ENCODE measurements at regions not wholly inside any gene's neighbourhood (a gene's known extent, or its start where the extent isn't known, plus 50 kb on each side); places are given as distances from the start of the nearest gene placed in this dataset.
"Not testable (repeated sequence)": the region's sequence is repeated elsewhere in the genome, so short reads cannot be mapped to it uniquely, and the experiment has no call there.

GRCh38 chr14:103228076-103228806, 105.0 kb downstream of the TNFAIP2 start:
- FAIRE-seq (no peak), DNase-seq (ENCODE audit: insufficient read length, low spot score) (no peak)
- TF ChIP-seq POLR2AphosphoS5 (IDR thresholded peaks at IDR 0.05; ENCODE audit: low read depth, low read length) (no peak), PAX5 (IDR thresholded peaks at IDR 0.05; ENCODE audit: insufficient read depth, low read length, severe bottlenecking) (no peak), SPI1 (IDR thresholded peaks at IDR 0.05; ENCODE audit: low read depth, low read length) (no peak), TAF1 (IDR thresholded peaks at IDR 0.05; ENCODE audit: low read depth, low read length) (no peak), POU2F2 (IDR thresholded peaks at IDR 0.05; ENCODE audit: low read depth, low read length) (no peak), POLR2A (IDR thresholded peaks at IDR 0.05; ENCODE audit: low read depth, low read length) (no peak)

GRCh38 chr14:103228866-103229265, 105.2 kb upstream of the EIF5 start:
- DNase-seq (ENCODE audit: insufficient read length, low spot score) (no peak), FAIRE-seq (no peak)
- TF ChIP-seq TAF1 (IDR thresholded peaks at IDR 0.05; ENCODE audit: low read depth, low read length) (no peak), SPI1 (IDR thresholded peaks at IDR 0.05; ENCODE audit: low read depth, low read length) (no peak), POLR2AphosphoS5 (IDR thresholded peaks at IDR 0.05; ENCODE audit: low read depth, low read length) (no peak), PAX5 (IDR thresholded peaks at IDR 0.05; ENCODE audit: insufficient read depth, low read length, severe bottlenecking) (no peak), POLR2A (IDR thresholded peaks at IDR 0.05; ENCODE audit: low read depth, low read length) (no peak), POU2F2 (IDR thresholded peaks at IDR 0.05; ENCODE audit: low read depth, low read length) (no peak)

- TF ChIP-seq POLR2A (IDR thresholded peaks at IDR 0.05; ENCODE audit: low read depth, low read length) (no peak), PAX5 (IDR thresholded peaks at IDR 0.05; ENCODE audit: insufficient read depth, low read length, severe bottlenecking) (no peak)
- no peak for DNase-seq (ENCODE audit: insufficient read length, low spot score)
Measured at GRCh38 chr14:103230021-103230420, 104.0 kb upstream of the EIF5 start.

DNA sequence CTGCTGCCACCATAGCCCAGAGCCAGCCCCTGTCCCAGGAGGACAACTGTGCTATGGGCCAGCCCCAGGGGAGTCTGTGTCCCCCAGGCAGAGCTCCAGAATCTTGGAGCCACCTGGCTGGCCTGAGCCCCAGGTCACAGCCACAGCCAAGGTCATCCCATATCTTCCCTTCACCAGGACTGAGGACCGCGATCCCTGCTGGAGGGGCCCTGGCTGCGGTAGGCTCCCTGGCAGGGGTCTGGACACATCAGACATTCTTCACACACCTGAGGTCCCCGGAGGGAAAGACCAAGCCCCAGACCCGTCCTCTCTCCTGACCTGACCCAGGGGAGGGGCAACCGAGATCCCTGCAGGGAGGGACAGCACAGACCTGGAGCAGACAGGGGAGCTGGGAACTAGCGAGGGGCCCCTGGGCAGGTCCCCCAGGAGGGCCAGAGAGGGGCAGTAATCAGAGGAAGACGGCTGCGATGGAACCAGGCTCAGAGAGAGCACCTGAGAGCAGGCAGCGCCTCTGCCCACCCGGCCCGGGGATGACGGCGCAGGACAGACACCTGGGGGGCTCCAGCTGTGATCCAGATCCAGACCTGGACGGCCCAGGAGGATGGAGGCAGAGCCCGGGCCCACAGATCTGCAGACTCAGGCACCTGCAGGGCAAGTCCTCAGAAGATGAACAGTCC, 103.2 kb upstream of the EIF5 start:
- DNase-seq (ENCODE audit: insufficient read length, low spot score): no peak
- FAIRE-seq: no peak
- no peak for TF ChIP-seq SPI1 (IDR thresholded peaks at IDR 0.05; ENCODE audit: low read depth, low read length)
- no peak for TF ChIP-seq TAF1 (IDR thresholded peaks at IDR 0.05; ENCODE audit: low read depth, low read length)
- no peak for TF ChIP-seq POU2F2 (IDR thresholded peaks at IDR 0.05; ENCODE audit: low read depth, low read length)
- no peak for TF ChIP-seq PAX5 (IDR thresholded peaks at IDR 0.05; ENCODE audit: insufficient read depth, low read length, severe bottlenecking)
- TF ChIP-seq POLR2AphosphoS5 (IDR thresholded peaks at IDR 0.05; ENCODE audit: low read depth, low read length): no peak
- TF ChIP-seq POLR2A (IDR thresholded peaks at IDR 0.05; ENCODE audit: low read depth, low read length): no peak

More at GRCh38 chr14:103230021-103230420, 104.0 kb upstream of the EIF5 start:
- no peak for FAIRE-seq

DNA sequence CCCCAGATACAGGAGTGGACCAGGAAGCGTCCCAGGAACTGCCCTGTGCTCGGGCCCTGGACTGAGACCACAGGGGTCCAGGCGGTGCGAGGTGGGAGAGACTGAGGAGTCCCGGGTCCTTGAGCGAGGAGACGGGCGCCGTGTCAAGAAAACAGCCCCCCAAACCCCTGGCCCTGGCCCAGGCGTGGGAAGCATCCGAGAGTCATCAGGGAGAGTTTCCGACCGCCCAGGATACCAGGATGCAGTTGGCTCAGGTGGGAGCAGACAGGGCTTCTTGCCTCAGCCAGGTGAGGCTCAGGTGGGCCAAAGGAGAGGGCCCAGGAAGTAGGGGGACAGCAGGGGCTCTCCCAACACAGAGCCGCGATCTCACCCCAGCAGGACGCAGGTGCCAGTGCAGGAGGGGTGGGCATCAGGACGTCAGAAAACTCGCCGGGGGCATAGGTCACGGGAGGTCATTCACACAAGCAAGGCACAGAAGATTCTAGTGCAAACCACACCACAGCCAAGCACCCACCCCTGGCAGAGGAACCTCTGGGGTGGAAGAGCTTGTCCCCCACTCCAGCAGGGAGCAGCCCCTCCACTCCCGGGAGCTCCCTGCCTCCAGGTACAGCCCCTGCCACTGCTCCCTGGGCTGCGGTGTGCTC, 102.5 kb upstream of the EIF5 start:
- no peak for DNase-seq (ENCODE audit: insufficient read length, low spot score)
- no peak for FAIRE-seq
- TF ChIP-seq POLR2AphosphoS5 (IDR thresholded peaks at IDR 0.05; ENCODE audit: low read depth, low read length) (no peak), POLR2A (IDR thresholded peaks at IDR 0.05; ENCODE audit: low read depth, low read length) (no peak), PAX5 (IDR thresholded peaks at IDR 0.05; ENCODE audit: insufficient read depth, low read length, severe bottlenecking) (no peak), POU2F2 (IDR thresholded peaks at IDR 0.05; ENCODE audit: low read depth, low read length) (no peak), SPI1 (IDR thresholded peaks at IDR 0.05; ENCODE audit: low read depth, low read length) (no peak), TAF1 (IDR thresholded peaks at IDR 0.05; ENCODE audit: low read depth, low read length) (no peak)

- TF ChIP-seq PAX5 (IDR thresholded peaks at IDR 0.05; ENCODE audit: insufficient read depth, low read length, severe bottlenecking): no peak
- TF ChIP-seq TAF1 (IDR thresholded peaks at IDR 0.05; ENCODE audit: low read depth, low read length): no peak
- TF ChIP-seq POLR2A (IDR thresholded peaks at IDR 0.05; ENCODE audit: low read depth, low read length): no peak
- FAIRE-seq (no peak), DNase-seq (ENCODE audit: insufficient read length, low spot score) (no peak)
Measured at GRCh38 chr14:103232031-103232808, 101.8 kb upstream of the EIF5 start.

GRCh38 chr14:103232831-103233319, 101.2 kb upstream of the EIF5 start:
- FAIRE-seq (no peak), DNase-seq (ENCODE audit: insufficient read length, low spot score) (no peak)
- TF ChIP-seq POLR2AphosphoS5 (IDR thresholded peaks at IDR 0.05; ENCODE audit: low read depth, low read length) (no peak), SPI1 (IDR thresholded peaks at IDR 0.05; ENCODE audit: low read depth, low read length) (no peak), POLR2A (IDR thresholded peaks at IDR 0.05; ENCODE audit: low read depth, low read length) (no peak), PAX5 (IDR thresholded peaks at IDR 0.05; ENCODE audit: insufficient read depth, low read length, severe bottlenecking) (no peak), TAF1 (IDR thresholded peaks at IDR 0.05; ENCODE audit: low read depth, low read length) (no peak), POU2F2 (IDR thresholded peaks at IDR 0.05; ENCODE audit: low read depth, low read length) (no peak)

DNA sequence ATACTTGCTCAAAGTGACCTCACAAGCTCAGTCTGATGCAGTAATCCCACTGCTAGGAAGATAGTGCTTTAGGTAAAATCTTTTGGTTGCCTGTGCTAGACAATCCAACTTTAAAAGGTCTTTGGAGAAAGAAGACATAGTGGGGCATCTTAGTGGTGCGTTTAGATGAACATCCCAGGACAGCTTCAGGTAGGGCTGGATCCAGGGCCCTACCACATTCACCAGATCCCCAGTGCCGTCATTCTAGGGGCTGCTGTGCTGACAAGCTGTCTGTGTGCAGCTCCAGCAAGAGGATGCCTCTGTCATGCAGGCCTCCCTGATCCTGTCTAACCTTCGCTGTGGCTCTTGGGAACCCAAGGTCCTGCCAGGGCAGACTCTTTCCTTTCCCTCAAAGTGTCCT, 100.7 kb upstream of the EIF5 start:
- DNase-seq (ENCODE audit: insufficient read length, low spot score) (no peak), FAIRE-seq (no peak)
- TF ChIP-seq PAX5 (IDR thresholded peaks at IDR 0.05; ENCODE audit: insufficient read depth, low read length, severe bottlenecking): no peak
- no peak for TF ChIP-seq POLR2AphosphoS5 (IDR thresholded peaks at IDR 0.05; ENCODE audit: low read depth, low read length)
- TF ChIP-seq SPI1 (IDR thresholded peaks at IDR 0.05; ENCODE audit: low read depth, low read length): no peak
- no peak for TF ChIP-seq TAF1 (IDR thresholded peaks at IDR 0.05; ENCODE audit: low read depth, low read length)
- TF ChIP-seq POU2F2 (IDR thresholded peaks at IDR 0.05; ENCODE audit: low read depth, low read length): no peak
- TF ChIP-seq POLR2A (IDR thresholded peaks at IDR 0.05; ENCODE audit: low read depth, low read length): no peak

- not testable (repeated sequence) for DNase-seq (ENCODE audit: insufficient read length, low spot score); FAIRE-seq
Measured at GRCh38 chr14:103234826-103235225, 99.2 kb upstream of the EIF5 start.

DNA sequence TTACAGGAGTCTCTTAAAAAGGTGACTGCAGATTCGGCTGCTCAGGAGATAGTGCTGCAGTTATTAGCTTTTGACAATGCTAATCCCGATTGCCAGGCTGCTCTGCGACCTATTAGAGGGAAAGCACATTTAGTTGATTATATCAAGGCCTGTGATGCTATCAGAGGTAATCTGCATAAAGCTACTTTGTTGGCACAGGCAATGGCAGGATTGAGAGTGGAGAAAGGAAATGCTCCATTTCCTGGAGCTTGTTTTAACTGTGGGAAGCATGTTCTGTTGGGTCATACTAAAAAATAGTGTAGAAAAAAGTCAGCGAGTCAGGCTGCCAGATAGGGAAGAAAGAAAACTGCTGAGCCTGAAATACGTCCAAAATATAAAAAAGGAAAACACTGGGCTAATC, 98.5 kb upstream of the EIF5 start:
- not testable (repeated sequence) for DNase-seq (ENCODE audit: insufficient read length, low spot score)

More for the DNA sequence above, 98.5 kb upstream of the EIF5 start:
- FAIRE-seq: not testable (repeated sequence)
